HG03103 (cell line): ENCODE measurements at regions not wholly inside any gene's neighbourhood (a gene's known extent, or its start where the extent isn't known, plus 50 kb on each side); places are given as distances from the start of the nearest gene placed in this dataset.
"Not testable (repeated sequence)": the region's sequence is repeated elsewhere in the genome, so short reads cannot be mapped to it uniquely, and the experiment has no call there.

Experiments
- ATAC-seq: cut with Tn5 transposase; IDR thresholded peaks from one replicate; pipeline ENCODE4 v1.9.1; 2021; ENCODE audit warnings: low read depth; ENCODE audit not compliant: unreplicated experiment

DNA sequence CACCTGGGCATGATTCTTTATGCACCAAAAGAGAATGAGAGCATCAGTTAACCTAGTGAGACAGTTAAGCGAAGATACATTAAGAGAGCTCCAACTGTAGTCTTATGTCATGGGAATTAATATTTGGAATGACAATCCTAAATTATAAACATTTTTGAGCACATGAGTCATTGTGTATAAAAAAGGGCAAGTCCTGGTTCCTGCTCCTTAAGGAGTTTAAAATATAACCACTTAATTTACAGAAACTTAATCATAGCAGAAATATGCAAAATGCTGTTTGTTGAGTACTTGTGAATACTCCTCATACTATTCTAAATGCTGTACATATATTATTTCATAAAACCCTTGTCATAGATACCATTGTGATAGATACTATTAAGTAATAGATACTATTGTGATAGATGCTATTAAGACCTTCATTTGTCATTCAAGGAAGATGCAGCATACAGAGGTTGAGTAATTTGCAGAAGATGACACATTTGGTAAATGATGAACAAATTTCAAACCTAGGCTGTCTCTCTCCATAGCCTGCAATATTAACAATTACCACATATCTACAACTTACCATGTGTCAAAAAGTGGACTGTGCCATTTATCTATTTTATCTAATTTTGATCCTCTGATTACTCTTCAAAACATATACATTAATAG lies 301.0 kb downstream of the TBC1D4 start:
- ATAC-seq: no peak

DNA sequence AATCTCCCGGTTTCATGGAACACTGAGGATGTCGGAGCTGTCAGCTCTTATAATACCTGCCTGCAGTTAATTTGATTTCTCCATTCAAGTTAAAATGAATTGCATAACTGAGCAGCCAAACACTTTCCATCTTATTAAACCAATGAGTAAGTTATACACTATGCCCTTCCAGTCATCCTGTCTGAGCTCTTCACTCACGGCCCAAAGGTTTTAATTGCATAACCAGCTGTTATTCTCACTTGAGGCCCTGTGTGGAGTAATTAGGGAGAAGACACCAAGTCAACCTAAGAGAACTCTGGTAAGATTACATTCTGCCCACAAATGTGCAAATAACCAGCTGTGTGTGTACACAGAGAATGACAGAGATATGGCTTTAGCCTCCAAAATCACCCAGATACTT lies 303.5 kb downstream of the TBC1D4 start:
- ATAC-seq: no peak

DNA sequence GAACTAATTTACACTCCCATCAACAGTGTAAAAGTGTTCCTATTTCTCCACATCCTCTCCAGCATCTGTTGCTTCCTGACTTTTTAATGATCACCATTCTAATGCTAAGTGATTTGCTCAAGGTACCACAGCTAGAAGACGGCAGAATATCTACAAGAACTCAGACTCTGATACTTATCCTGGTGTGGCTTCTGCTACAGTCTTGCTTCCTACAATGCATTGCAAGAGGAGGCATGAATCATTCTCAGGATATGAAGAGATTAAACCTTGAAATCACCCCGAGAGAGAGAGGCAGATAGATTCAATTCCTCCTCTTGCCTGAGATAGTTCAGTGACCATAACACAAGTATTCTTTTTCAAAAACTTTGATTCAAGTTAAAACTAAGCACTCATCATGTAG lies 306.4 kb downstream of the TBC1D4 start:
- no peak for ATAC-seq

DNA sequence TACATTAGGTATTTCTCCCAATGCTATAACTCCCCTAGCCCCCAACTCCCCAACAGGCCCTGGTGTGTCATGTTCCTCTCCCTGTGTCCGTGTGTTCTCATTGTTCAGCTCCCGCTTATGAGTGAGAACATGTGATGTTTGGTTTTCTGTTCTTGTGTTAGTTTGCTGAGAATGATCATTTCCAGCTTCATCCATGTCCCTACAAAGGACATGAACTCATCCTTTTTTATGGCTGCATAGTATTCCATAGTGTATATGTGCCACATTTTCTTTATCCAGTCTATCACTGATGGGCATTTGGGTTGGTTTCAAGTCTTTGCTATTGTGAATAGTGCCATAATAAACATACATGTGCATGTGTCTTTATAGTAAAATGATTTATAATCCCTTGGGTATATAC lies 306.9 kb downstream of the TBC1D4 start:
- not testable (repeated sequence) for ATAC-seq

DNA sequence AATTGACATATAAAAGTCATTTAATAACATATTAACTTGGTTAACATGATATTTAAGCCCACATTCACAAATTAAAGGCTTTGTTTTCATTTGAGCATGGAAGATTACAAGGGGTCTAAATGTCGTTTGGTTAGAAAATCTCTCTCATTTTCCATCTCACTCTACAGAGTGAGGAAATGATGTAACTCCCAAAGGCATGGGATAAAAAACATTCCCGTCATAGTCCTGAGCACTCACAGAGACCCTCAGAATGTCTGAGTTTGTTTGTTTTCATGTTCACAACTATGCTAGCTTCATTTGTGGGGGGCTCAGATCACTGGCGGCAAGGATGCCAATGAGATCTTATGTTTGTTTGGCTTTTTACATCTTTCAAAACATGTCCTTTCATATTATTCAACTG lies 307.5 kb downstream of the TBC1D4 start:
- ATAC-seq: no peak

DNA sequence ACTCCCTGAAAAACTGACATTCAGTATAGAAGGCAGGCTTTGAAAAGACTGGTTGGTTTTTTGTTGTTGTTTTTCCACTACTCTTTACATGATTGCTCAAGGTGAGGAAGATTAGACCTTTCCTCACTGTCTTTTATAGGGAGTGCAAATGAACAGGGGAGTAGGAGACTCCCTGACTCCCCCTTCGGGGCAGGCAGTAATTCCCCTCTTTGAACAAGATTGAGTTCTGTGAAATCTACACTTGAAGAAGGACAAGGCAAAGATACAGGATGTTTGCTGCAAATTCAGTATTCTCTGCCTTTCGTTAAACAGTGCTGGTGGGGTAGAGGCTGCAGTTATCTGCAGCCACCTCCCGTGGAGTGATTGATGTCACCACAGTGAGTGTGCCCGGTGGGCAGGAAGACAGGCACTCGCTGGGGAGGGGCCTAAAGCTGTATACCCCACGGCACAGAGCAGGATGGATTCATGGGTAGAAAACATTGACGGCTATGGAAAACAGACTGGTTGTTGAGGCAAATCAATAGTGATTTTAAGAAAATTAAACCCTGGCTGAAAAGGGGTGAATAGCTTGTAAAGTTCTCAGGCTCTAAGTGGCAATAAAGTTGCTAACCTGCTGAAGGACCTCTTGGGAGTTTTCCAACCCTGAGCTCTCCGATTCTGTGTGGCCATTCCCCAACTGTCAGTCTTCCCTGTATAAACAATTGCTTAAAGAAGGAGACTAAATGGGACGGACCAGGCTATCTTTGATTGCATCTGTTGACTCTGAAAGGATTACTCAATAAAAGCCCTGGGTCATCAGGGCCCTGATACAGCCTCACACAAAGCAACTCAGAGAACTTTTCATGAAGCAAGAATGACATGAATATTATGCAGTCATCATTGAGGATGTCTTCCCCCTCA lies 308.3 kb downstream of the TBC1D4 start:
- no peak for ATAC-seq

DNA sequence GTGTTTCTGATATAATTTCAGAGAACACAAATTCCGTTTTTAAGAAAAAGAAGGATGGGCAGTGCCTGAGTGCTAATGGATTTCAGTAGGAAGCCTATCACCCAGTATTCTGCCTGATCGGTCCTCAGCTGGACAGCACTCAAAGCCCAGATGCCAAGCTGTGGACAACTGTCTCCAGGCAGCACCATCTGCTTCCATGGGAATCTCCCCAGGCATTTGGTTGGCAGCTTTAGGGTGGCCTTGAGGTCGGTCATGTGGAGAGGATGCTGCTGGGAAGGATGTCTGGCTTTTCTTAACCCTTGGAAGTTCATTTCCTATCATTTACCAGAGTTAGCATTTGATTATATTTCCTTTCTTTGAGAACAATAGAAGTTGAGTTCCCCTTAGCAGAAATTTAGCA lies 311.7 kb downstream of the TBC1D4 start:
- ATAC-seq: no peak

DNA sequence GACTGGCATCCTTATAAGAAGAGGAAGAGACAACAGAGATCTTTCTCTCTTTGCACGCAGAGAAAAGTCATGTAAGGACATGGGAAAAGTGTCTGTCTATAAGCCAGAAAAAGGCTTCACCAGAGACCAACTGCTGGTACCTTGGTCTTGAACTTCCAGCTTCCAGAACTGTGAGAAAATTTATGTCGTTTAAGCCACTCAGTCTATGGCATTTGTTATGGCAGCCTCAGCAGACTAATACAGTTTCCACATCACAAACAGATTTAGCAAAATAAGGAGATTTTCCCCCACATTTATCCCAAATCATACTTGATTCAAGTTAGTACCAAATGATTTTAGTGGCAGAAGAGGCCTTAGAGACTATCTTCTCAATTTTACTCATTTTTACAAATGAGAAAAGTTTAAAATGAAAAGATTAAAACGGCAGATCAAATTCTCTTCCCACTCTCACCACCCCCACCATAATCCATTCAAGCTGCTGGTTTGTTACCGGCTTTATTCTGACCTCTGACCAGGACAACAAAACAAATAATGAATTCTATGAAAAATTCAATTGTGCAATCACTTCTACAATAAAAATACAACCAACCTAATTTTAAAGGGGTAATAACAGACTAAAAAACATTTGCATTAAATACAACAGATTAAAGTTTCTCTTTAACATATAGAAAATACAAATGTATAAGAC lies 316.3 kb downstream of the TBC1D4 start:
- no peak for ATAC-seq

DNA sequence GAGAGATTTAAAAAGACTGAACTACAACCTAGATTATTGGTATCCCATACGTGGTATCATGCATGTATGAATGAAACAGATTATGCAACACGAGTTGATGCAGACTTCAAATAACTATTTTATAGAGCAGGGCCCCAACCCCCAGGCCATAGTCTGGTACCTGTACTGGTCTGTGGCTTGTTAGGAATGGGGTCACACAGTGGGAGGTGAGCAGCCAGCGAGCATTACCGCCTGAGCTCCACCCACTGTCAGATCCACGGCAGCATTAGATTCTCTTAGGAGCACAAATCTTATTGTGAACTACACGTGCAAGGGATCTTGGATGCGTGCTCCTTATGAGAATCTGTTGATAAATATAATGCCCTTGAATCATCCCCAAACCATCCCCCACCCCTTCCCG lies 320.2 kb downstream of the TBC1D4 start:
- ATAC-seq: no peak

DNA sequence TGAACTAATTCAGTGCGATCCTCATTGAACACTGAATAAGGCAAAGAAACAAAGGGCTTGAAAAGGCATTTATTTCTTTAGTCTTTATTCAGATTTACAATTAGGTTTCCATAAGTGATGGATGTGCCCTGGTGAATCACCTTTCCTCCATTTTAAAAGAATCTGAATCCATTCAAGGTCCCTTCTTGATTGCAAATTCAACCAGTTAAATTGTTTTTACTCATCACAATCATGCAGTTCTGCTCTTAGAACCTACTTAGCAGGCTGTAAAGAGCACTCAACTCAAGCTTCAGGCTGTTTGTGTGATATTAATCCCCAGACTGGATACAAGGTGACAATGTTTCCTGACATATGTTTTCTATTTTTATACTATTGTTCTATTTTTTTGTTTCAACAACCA lies 321.0 kb downstream of the TBC1D4 start:
- ATAC-seq: no peak

DNA sequence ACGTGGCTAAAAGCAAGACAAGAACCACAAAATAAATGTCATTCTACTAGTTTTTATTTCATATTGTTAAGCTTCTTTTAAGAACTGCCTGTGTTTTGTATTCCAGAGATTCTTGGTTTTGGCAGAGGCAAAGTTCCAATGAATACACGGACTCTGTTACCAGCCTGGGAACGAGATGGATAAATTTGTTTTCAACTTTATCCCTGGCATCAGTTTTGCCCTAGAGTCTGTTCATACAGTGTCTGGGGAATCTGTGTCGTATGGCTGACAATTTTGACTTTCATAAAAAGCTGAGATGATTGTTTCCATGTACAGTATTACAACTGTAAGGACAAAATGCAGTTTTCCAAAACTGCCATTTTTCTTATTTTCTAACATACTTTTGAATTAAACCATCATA lies 327.6 kb downstream of the TBC1D4 start:
- ATAC-seq: no peak

DNA sequence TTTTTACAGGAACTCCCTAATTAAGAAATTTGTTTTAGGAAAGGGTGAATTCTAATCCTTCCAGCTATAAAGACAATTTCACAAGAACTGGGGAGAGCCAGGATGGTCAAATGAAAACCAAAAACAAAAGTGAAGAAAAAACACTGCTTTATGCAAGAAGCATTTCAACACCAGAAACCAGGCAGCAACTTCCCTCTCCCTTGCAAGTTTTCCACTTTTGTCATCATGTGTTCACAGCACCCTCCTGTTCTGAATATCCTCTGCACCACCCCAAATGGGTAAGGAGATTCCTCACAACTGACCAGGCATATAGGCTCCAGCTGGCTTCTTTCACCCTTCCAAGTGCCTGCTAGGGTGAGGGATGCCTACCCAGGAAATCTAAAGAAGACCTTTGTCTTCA lies 328.1 kb downstream of the TBC1D4 start:
- ATAC-seq: no peak

DNA sequence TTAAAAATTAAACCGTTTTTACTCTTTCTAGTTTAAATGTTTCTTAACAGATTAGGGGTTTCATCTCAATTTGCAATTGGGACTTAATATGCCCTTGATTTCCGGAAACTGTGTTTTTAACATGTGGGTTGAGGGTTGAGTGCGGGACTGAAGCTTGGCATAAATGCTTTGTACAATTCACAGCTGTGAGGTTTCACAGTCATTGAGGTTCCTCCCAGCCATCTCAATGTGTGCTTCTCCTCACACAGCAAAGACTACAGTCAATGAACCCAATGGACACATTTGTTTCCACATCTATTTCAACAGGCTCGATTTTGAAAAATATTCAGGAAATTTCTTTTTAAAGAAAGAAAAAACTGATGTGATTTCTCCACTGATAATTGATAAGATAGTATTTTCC lies 328.6 kb downstream of the TBC1D4 start:
- no peak for ATAC-seq

DNA sequence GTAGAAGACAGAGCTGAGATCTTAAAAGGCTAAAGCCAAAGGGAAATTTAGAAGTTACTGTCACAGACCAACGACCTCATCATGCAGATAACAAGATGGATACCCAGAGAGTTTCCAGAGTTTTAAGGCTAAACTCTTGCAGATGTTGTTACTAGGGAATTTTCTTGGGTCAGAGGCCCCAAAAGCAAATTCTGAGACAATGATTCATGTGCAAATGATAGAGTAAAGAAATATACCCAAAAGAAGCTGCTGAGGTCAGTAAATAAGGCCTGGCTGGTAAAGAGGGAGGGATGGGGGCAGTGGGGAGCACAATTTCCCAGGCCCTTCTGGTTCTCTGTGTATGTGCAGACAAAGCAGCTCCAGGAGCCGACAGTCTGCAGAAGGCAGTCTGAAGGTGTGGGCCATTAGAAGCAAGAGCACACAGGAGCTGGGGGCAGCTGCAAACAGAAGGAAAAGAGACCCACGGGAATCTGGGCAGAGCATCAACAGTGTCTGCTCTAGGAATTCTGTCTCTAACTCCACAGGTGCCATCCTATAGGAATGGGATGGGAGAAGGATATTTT lies 330.8 kb downstream of the TBC1D4 start:
- ATAC-seq: no peak

DNA sequence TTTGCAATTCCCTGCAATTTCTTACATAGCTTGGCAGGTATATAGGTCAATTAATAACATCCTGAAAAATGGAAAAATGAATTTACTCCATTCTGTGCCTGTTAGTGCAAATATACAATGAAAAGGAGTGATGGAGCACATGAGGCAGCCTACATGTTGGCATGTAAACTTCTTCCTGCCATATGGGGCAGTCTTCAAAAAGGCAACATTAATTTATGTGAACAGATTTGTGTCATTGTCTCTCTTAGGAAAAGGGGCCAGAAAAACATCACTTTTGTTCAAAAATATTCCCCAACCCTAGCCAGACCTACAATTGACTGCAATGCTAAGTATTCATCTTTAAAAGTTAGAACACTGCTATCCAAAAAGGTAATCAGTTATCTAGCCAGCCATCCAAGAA lies 332.2 kb downstream of the TBC1D4 start:
- no peak for ATAC-seq

DNA sequence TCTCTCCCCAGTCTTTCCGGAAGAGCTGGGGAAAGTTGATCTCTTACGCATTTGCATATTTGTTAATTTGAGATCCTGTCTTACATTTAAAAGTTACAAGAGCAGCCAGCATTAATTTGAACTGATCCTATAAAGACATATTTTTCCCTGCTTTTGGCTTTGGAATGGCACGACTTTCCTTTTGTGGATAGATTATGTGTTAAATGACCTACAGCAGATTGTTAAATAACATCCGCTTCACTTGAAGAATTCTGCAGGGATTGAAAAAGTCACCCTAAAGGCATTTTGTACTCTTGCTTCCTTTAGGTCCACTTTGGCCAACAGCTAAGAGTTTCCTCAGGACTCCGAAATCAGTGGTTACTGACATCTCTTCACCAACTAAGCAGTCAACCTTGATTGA lies 334.0 kb downstream of the TBC1D4 start:
- no peak for ATAC-seq

DNA sequence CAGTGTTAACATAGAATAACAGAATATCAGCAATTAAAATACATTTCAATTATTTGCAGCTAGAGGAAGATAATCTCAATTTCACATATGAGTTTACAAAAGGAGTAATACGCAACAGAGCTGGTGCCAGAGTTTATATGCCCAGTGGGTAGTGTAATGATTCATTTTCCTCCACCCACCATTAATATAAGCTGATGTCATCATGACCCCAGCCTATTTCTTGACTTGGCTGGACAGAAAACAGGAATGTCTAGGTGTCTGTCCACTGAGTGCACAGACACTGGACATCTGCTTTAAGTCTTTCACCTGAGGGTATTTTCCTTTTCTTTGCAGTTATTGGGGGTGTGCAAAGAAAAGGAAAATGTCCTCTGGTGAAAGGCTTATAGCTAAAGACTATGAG lies 335.5 kb downstream of the TBC1D4 start:
- ATAC-seq: no peak

DNA sequence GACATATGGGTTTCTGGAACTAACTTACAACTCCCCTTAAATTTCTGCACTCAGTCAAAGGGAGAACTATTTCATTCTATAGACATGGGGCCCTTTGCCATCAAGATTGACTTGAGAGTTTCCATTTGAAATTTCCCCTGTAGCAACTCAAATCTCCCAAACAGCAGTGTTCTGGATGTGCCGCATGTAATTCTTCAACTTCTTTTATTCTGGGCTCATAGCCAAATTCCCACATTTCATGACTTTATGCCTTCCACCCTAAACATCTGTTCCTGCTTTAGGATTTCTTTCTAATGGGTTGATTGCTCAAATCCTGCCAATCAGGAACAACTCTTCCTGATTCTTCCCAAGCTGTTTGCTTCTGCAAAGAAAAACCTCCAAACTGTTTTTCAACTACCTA lies 336.0 kb downstream of the TBC1D4 start:
- ATAC-seq: no peak

DNA sequence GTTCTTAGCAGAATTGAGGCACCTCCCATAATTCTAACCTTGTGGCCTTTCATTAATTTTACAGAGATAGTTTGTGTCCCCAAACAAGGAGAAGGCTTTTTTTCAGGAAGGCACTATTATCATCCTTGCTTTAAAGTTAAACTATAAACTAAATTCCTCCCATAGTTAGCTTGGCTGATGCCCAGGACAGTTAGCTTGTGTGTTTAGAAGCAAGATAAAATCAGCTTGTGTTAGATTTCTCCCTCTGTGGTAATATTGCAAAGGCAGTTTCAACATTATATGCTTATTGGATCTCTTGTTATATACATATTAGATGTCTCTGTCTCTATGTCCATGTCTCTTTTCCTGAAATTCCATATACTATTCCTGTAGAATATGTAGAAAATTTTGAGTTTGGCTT lies 342.7 kb downstream of the TBC1D4 start:
- no peak for ATAC-seq

DNA sequence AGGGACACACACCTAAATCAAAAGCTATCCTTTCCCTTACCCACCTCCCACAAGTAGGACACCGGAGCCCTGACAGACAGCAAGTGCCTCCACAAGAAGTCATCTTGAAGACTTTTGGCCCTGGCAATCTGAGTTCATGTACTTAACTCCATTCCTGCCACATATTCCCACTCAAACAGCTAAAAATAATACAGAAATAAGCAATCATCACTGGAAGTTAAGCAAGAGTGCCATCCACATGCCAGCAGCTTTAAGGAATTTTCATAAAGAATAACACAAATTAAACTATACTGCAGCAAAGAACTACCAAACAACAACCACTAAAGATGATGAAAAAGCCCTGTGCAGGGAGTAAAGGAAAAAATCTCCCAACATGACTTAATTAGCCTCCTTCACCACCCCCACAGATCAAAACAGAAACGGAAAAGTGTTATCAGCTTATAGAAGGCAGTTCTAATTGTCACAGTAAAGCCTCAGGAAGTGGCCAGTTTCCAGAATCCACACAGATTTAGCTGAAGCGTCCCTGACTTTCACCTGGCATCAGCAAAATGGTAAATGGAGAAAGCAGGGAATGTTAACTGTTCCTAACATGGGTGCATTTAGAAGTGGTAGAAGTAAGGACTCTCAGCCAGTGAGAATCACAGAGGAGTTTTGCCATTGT lies 343.9 kb downstream of the TBC1D4 start:
- ATAC-seq: no peak

DNA sequence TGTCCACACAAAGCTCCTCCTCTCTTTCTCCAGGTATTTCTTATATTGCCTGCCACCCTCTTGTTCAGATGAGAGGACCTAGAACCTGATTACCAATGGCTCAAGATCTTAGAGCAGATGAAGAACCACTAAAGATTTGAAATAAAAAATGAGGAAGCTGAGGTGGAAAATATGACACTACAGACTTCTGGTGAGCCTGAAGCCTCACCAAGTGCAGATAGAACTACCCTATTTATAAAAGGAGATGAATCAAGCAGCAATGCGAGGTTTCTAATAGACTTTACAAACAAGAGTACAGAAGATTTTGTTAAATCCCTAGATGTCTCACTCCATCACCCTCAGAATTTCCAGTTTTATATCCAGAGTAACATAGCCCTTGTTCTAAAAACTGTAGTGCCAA lies 345.8 kb downstream of the TBC1D4 start:
- no peak for ATAC-seq
